GM18870 (cell line): ENCODE measurements at regions not wholly inside any gene's neighbourhood (a gene's known extent, or its start where the extent isn't known, plus 50 kb on each side); places are given as distances from the start of the nearest gene placed in this dataset.
"Not testable (repeated sequence)": the region's sequence is repeated elsewhere in the genome, so short reads cannot be mapped to it uniquely, and the experiment has no call there.

Source experiments
- ATAC-seq: cut with Tn5 transposase; IDR thresholded peaks from one replicate; pipeline ENCODE4 v1.9.1; 2021; ENCODE audit warnings: moderate library complexity; ENCODE audit not compliant: unreplicated experiment

- ATAC-seq, result no peak
These were observed 131.0 kb downstream of the ATXN3L start for GRCh38 chrX:13188731-13189309.

GRCh38 chrX:13186643-13187042 is 133.2 kb downstream of the ATXN3L start:
- ATAC-seq, result not testable (repeated sequence)

- ATAC-seq, result no peak
These were observed 136.4 kb upstream of the FAM9C start for GRCh38 chrX:13180807-13181206.

GRCh38 chrX:13179586-13179985 is 135.2 kb upstream of the FAM9C start:
- no peak for ATAC-seq

DNA sequence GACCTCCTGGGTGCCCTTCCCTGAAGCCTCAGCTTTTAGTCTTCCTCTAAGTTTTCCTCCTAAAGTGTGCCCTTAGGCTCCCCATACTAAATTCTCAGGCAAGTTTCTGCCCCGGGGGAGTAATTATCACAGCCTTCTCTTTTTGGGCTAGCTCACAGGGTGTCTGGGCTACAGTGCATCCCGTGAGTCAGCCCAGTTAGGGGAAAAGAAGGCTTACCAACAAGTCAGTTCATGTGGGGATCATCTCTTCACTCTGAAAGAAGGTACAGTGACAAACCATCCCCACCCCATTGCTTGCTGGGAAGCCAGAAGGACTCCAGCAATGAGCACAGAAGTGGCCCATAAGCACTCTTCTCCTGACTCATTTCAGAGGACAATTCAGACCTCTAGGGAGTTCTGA is 134.7 kb upstream of the FAM9C start:
- ATAC-seq, result no peak

GRCh38 chrX:13177921-13178566 is 133.6 kb upstream of the FAM9C start:
- no peak for ATAC-seq

- no peak for ATAC-seq
These were observed 130.6 kb upstream of the FAM9C start for GRCh38 chrX:13175056-13175455.

DNA sequence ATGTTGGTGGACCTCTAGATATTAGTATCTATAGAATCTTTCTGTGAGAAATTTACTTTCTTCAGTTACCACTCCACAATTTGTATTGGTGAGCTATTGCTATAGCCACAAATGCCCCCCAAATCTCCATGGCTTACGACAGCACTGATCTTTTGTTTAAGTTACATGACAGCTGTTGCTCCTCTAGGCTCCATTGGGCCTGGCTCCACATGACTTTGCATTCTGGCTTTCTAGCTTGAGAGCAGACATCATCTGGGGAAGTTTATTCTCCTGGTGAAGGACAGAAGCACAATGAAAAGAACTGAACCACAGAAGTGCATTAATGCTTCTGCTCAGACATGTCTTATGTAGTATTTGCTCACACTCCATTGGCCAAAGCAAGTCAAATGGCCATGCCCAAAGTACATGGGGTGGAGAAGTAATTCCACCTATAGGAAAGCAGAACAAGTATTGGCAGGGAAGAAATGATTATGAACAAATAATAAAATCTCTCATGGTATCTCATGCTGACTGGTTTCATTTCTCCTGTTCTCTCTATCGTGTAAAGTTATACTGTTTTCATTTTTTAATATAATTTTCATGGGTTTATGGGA is 126.6 kb upstream of the FAM9C start:
- ATAC-seq, result no peak

DNA sequence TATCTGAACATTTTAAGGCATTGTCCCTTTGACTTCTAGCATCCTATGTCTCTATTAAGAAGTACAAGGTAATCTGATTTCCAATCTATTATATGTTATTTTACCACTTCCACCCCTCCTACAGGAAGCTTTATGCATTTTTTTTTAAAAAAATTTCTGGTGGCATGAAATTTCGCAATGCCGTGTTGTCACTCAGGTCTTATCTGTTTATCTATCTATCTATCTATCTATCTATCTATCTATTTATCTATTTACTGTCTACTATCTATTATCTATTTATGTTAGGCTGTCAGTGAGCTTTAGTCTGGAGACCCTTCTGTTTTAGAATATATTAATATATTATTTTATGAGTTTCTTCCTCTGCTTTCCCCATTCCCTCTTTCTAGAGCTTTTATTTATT is 125.3 kb upstream of the FAM9C start:
- no peak for ATAC-seq

DNA sequence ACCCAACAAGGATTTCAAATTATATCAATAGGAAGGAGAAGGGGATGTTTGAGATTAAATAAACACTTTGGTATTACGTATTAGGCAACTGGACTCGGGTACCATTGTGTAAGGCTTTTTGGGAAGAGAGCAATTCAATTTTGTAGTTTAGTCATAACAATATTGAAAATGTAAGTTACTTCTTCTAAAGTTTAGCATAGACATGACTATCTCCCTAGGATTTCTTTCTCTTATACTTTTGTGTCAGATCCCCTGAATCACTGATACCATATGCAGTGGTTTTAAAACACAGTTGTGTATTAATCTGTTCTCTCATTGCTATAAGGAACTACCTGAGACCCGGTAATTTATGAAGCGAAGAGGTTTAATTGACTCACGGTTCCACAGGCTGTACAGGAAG is 123.8 kb upstream of the FAM9C start:
- no peak for ATAC-seq

DNA sequence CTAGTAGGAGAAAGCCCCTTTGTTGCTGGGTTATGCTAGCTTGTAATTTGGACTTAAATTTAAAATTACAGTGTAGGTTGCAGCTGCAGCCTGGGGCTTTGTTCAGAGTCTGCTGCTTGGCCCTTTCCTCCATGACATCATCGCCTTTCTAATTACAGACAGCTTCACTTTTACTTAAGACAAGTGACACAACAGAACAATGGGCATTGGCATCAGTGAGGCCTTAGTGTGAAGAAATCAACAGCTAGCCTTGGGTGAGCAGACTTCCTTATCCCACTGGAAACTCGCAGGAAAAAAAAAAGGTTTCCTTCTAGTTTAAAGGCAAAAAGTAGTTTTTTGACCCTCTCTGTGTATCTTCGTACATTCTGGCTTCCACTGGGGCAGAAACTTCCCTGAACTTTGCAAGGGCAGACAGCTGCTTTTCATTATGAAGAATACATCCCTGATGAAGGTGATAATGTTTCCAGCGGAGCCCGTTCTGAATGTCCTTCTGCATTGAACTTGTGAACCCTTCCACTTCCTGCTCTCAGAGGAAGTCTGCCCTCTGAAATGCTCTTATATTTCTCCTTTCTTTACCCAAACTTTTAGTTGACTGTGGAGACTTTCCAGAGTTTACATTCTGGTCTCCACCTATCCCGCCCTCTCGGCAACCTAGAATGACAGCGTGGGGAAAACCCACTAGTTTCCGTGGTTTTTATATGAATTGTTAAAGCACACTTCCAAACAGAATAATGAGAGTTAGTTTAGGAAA is 123.2 kb upstream of the FAM9C start:
- no peak for ATAC-seq

- ATAC-seq, result no peak
These were observed 121.1 kb upstream of the FAM9C start for GRCh38 chrX:13165266-13166189.

DNA sequence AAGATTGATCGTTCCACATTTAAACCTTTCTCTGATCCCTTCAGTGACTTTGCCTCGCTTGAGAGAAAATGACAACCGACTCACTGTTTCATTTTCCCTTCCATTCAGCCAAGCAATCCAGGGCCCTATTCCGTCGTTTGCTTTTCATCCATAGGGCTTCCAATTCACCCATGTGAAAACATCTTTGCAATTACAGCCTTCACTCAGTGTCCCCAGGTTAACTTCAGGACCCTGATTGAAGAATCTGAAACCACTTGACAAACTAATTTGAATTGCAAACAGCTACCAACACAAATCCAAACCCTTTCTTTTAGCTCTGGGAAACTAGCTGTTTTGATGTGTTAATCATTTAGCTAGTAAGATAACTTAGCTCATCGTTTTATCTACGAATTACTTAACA is 120.2 kb upstream of the FAM9C start:
- ATAC-seq, result no peak

DNA sequence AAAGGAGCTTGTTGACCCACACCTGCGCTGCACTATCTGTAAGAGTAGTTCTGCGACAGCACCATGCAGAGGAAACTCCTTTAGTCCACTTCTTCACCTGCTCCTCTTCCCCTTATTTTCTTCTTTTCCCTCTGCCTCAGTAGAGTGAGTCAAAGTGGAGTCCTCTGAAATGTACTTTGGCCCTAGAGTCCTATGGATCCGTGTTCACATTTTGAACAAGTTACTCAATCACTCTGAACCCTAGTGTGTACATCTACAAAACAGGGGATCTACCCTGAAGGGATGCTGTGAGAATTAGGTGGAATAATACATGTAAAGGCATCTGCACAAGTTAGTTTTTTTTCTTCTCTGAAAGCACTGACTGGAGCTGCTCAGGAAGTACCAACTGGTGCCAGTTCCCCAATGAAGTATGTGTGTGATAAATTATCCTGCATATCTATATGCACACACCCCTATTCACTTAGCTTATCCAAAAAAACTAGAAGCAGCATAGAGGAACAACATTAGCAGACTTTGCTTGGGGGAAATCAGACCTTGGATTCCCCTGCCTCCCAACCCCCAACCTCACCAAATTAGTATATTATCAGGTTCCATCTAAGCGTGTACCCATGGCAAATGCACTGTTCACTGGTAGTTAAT is 118.5 kb upstream of the FAM9C start:
- ATAC-seq, result no peak

GRCh38 chrX:13159886-13160285 is 115.5 kb upstream of the FAM9C start:
- ATAC-seq, result no peak

DNA sequence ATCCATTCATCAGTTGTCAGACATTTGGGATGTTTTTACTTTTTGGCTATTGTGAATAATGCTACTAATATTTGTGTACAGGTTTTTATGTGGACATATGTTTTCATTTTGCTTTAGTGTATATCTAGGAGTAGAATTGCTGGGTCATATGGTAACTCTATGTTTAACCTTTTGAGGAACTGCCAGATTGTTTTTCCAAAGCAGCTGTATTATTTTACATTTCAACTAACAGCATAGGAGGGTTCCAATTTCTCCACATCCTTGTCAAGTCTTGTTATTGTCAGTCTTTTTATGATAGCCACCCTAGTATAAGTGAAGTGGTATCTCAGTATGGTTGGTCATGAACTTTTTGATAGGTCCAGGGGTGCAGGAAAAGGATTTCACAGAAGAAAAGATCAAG is 114.5 kb upstream of the FAM9C start:
- ATAC-seq, result no peak

GRCh38 chrX:13155550-13155949 is 111.1 kb upstream of the FAM9C start:
- not testable (repeated sequence) for ATAC-seq

DNA sequence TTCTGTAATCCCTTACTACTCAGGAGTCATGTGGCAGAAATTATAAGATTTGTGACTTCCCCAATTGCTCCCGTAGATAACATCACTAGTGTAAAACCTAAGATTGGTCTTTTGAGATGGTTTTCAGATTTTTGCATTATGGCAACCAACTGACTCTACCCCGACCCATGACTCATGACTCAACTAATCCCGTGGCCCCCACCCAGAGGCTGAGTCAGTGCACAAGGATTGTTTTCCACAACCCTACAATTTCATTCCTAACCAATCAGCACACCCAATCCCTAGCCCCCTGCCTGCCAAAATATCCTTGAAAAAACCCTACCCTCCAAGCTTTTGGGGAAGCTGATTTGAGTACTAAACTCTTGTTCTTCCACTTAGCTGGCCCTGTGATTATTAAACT is 109.4 kb upstream of the FAM9C start:
- ATAC-seq, result no peak

GRCh38 chrX:13152518-13153185 is 108.2 kb upstream of the FAM9C start:
- no peak for ATAC-seq
